CD4-positive, alpha-beta T cell (primary cell): ENCODE measurements at regions not wholly inside any gene's neighbourhood (a gene's known extent, or its start where the extent isn't known, plus 50 kb on each side); places are given as distances from the start of the nearest gene placed in this dataset.

Source experiments
- ATAC-seq: fragments of 200-7000 bp; cut with Tn5 transposase; one replicate; pipeline ENCODE4 v1.10.0; 2022; ENCODE audit warnings: mild to moderate bottlenecking; ENCODE audit not compliant: poor library complexity
- CTCF ChIA-PET: fragments of 350-600 bp; sonication (Branson Sonifier 250); formaldehyde crosslinking; loops from one replicate; lab custom pipeline; 2021; ENCODE audit warnings: antibody characterized with exemption, inconsistent platforms; lab: Charles Lee
- POLR2A ChIA-PET: fragments of 350-600 bp; sonication (Branson Sonifier 250); formaldehyde crosslinking; loops from one replicate; lab custom pipeline; 2021; ENCODE audit warnings: antibody characterized with exemption, inconsistent platforms; lab: Charles Lee
- DNase-seq, 14 experiments: peaks; one replicate each; pipeline ENCODE4 v3.0.0-alpha.2; 2013 to 2020; ENCODE audit warnings: mixed read lengths in 2 of 14
- H3K27ac ChIP-seq, 2 donors: one replicate each; pipeline versions ENCODE4 v1.5.1 to v1.7.0; 2013; ENCODE audit warnings: low read length in 2 of 2, low read depth in 1 of 2, mild to moderate bottlenecking in 1 of 2
- H3K27me3 ChIP-seq, 2 experiments: 1 replicate in 1 of 2; 2 replicates in 1 of 2; pipeline versions ENCODE4 v1.6.1 to v1.7.0; 2013; ENCODE audit warnings: low read length in 2 of 2, control low read depth in 1 of 2, mild to moderate bottlenecking in 1 of 2, moderate library complexity in 1 of 2; ENCODE audit not compliant: insufficient read depth in 2 of 2, control insufficient read depth in 1 of 2
- H3K36me3 ChIP-seq: one replicate; pipeline ENCODE4 v1.6.1; 2013; ENCODE audit warnings: low read length, control low read depth; ENCODE audit not compliant: insufficient read depth
- H3K4me1 ChIP-seq: one replicate; pipeline ENCODE4 v1.6.1; 2013; ENCODE audit warnings: low read length, control low read depth; ENCODE audit not compliant: insufficient read depth
- H3K4me3 ChIP-seq: one replicate; pipeline ENCODE4 v1.5.1; 2013; ENCODE audit warnings: mild to moderate bottlenecking, low read length, moderate library complexity
- H3K9me3 ChIP-seq, 2 experiments: 1 replicate in 1 of 2; 2 replicates in 1 of 2; pipeline versions ENCODE4 v1.6.1 to v1.7.0; 2013; ENCODE audit warnings: low read length in 2 of 2, mild to moderate bottlenecking in 2 of 2, control low read depth in 1 of 2, moderate library complexity in 1 of 2; ENCODE audit not compliant: control insufficient read depth in 1 of 2, insufficient read depth in 1 of 2
- H3K27ac Mint-ChIP-seq: one replicate; pipeline ENCODE4 v1.8.0; 2020; ENCODE audit warnings: mixed read lengths
- H3K27me3 Mint-ChIP-seq: one replicate; pipeline ENCODE4 v1.8.0; 2021; ENCODE audit warnings: mixed read lengths
- H3K36me3 Mint-ChIP-seq: one replicate; pipeline ENCODE4 v1.8.0; 2021; ENCODE audit warnings: low read depth, mixed read lengths
- H3K4me1 Mint-ChIP-seq: one replicate; pipeline ENCODE4 v1.8.0; 2021; ENCODE audit warnings: low read depth, mixed read lengths
- H3K4me3 Mint-ChIP-seq: one replicate; pipeline ENCODE4 v1.8.0; 2020; ENCODE audit warnings: mild to moderate bottlenecking, mixed read lengths
- H3K9me3 Mint-ChIP-seq: one replicate; pipeline ENCODE4 v1.8.0; 2020; ENCODE audit warnings: mixed read lengths
- CTCF ChIP-seq: fragments of 200-600 bp; IDR thresholded peaks from one replicate; pipeline ENCODE4 v1.8.0; 2022; ENCODE audit warnings: antibody characterized with exemption, mild to moderate bottlenecking
- intact Hi-C, 2 experiments: fragments of 100-400 bp; cut with DNase I in 1 of 2; cut with micrococcal nuclease in 1 of 2; formaldehyde crosslinking; loops; one replicate each; pipeline versions ENCODE4 v1.15.1 to v1.9.0; 2023 to 2025; cut with DNase I, micrococcal nuclease

- no peak overlapping the region for H3K27ac Mint-ChIP-seq
- POLR2A ChIA-PET, result no interaction called here
- no peak for DNase-seq
- H3K9me3 Mint-ChIP-seq, result no peaks in the 10 kb centered on the region
- H3K27me3 Mint-ChIP-seq, result no peaks in the 10 kb centered on the region
- H3K36me3 Mint-ChIP-seq, result peaks cover 18% of the 10 kb centered on the region
- H3K36me3 ChIP-seq, result no peaks in the 10 kb centered on the region
- H3K4me1 Mint-ChIP-seq, result no peaks in the 10 kb centered on the region
- no peak overlapping the region for H3K4me3 Mint-ChIP-seq
- no peaks in the 10 kb centered on the region for H3K4me1 ChIP-seq
- TF ChIP-seq CTCF, result no peak
- H3K9me3 ChIP-seq, result no peaks in the 10 kb centered on the region
- H3K27ac ChIP-seq, result no peak overlapping the region
- ATAC-seq, result no peak
- no peaks in the 10 kb centered on the region for H3K27me3 ChIP-seq
- intact Hi-C loops, result no loop called here
- CTCF ChIA-PET, result no interaction called here
- H3K4me3 ChIP-seq, result no peak overlapping the region
Measured at GRCh38 chr2:113826346-113827285, 63.3 kb upstream of the ACTR3 start.

- H3K9me3 Mint-ChIP-seq, result no peaks in the 10 kb centered on the region
- CTCF ChIA-PET, result no interaction called here
- POLR2A ChIA-PET, result no interaction called here
Measured at GRCh38 chr2:113823716-113824595, 65.9 kb upstream of the ACTR3 start.

More at GRCh38 chr2:113823716-113824595, 65.9 kb upstream of the ACTR3 start:
- Histone ChIP-seq H3K4me3 (no peak overlapping the region), H3K9me3 (no peaks in the 10 kb centered on the region), H3K36me3 (no peaks in the 10 kb centered on the region), H3K27ac (no peak overlapping the region), H3K4me1 (no peaks in the 10 kb centered on the region), H3K27me3 (no peaks in the 10 kb centered on the region)
- H3K4me3 Mint-ChIP-seq, result no peak overlapping the region
- no peaks in the 10 kb centered on the region for H3K27me3 Mint-ChIP-seq
- ATAC-seq (no peak), DNase-seq (no peak)
- intact Hi-C loops, result no loop called here
- H3K4me1 Mint-ChIP-seq, result no peaks in the 10 kb centered on the region
- TF ChIP-seq CTCF, result no peak
- peaks cover 15% of the 10 kb centered on the region for H3K36me3 Mint-ChIP-seq
- no peak overlapping the region for H3K27ac Mint-ChIP-seq
